AG04450 (cell line): ENCODE measurements at regions not wholly inside any gene's neighbourhood (a gene's known extent, or its start where the extent isn't known, plus 50 kb on each side); places are given as distances from the start of the nearest gene placed in this dataset.
"Not testable (repeated sequence)": the region's sequence is repeated elsewhere in the genome, so short reads cannot be mapped to it uniquely, and the experiment has no call there.

Source experiments
- CTCF ChIA-PET: fragments of 300-600, 350-600 bp; formaldehyde crosslinking; extraction: SDS; loops from one replicate; lab custom pipeline; 2022; ENCODE audit warnings: antibody characterized with exemption, inconsistent platforms; lab: Charles Lee
- POLR2A ChIA-PET: fragments of 350-600 bp; formaldehyde crosslinking; extraction: SDS; loops from one replicate; lab custom pipeline; 2021; ENCODE audit warnings: antibody characterized with exemption, inconsistent platforms; lab: Yijun Ruan, JAX
- DNase-seq: peaks from one replicate; pipeline ENCODE4 v3.0.0-alpha.2; 2011; ENCODE audit warnings: low read depth, low spot score
- H3K27ac ChIP-seq: one replicate; pipeline ENCODE4 v1.5.1; 2012; ENCODE audit warnings: low read depth, low read length, control low read depth
- H3K27me3 ChIP-seq: one replicate; pipeline ENCODE4 v1.6.0; 2012; ENCODE audit warnings: low read length; ENCODE audit not compliant: control insufficient read depth, insufficient read depth
- H3K4me3 ChIP-seq: 2 replicates; pipeline ENCODE4 v1.5.1; 2011; ENCODE audit warnings: mild to moderate bottlenecking, low read depth, low read length, control low read depth
- H3K9me3 ChIP-seq: 2 replicates; pipeline ENCODE4 v1.5.1; 2012; ENCODE audit warnings: low read length; ENCODE audit not compliant: control insufficient read depth, insufficient read depth
- CTCF ChIP-seq: IDR thresholded peaks from 2 replicates; pipeline ENCODE4 v1.5.1; 2011; ENCODE audit warnings: low read depth, low read length, control low read depth, inconsistent platforms

DNA sequence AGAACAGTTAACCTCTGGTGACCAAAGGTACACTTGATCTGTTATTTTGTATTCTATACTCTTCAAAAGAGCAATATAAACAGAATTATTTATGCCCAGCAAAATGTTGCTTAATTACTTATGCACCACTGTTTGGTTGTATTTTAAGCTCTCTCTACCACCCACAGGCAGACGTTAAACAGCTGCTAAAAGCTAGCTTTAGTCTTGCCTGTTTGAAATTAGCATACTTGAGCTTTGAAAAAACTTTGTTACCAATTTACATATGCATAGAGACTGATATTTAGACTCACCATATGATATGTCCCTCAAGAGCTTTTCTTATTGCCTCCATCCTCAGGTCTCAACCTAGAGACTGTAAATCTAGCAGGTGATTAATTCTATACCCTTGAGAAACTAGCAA, 426.9 kb downstream of the NR4A2 start:
- Histone ChIP-seq H3K9me3 (no peaks in the 10 kb centered on the region), H3K4me3 (no peak overlapping the region), H3K27ac (no peak overlapping the region), H3K27me3 (no peaks in the 10 kb centered on the region)
- TF ChIP-seq CTCF = no peak
- ChIA-PET POLR2A (no interaction called here), CTCF (no interaction called here)
- no peak for DNase-seq

GRCh38 chr2:155904720-155905119, 427.8 kb downstream of the NR4A2 start:
- no peak for DNase-seq
- H3K27ac ChIP-seq = no peak overlapping the region
- H3K27me3 ChIP-seq = no peaks in the 10 kb centered on the region
- no peaks in the 10 kb centered on the region for H3K9me3 ChIP-seq
- no peak for TF ChIP-seq CTCF
- no peak overlapping the region for H3K4me3 ChIP-seq
- ChIA-PET POLR2A (no interaction called here), CTCF (no interaction called here)

DNA sequence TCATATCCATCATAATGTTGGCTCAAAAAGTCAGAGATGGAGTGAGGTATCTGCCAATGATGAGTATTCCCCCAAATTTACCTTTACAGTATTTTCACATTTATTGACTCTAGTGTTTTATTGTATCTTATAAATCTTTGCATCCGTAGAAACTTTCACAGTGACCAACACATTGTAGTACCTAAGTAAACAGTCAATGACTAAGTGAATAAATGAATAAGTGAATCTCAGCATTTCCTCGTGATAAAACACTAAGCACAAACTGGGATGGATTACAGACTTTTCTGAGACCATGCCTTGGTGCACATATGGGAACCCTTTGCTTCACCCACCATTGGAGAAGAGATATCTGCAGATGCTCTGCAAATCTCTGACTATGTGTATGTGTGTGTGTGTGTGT, 429.9 kb downstream of the NR4A2 start:
- no peak for DNase-seq
- POLR2A ChIA-PET = no interaction called here
- Histone ChIP-seq H3K4me3 (no peak overlapping the region), H3K27me3 (no peaks in the 10 kb centered on the region), H3K9me3 (no peaks in the 10 kb centered on the region; the same call in 1 of the 2 replicates), H3K27ac (no peak overlapping the region)
- no peak for TF ChIP-seq CTCF
- CTCF ChIA-PET = no interaction called here

DNA sequence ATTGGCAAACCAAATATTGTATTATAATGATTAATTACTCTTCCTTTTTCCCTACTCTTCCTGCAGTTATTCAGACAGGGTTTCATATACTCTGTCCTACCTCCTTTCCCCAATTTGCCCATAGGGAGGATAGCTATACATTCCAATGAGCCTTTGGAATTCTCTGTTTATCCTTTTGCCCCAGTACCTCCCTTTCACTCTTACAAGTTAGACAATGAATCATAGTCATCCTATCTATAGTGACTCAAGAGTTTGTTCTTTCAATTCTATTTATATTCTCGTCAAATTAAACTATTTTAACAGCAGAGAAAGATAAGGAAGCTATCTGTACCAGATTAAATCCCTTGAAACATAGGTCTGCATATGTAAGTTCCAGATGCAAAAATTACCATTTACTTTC, 437.5 kb downstream of the NR4A2 start:
- peaks cover 2% of the 10 kb centered on the region; the same call in 1 of the 2 replicates for H3K9me3 ChIP-seq
- H3K4me3 ChIP-seq = no peak overlapping the region
- no peak for DNase-seq
- no peak for TF ChIP-seq CTCF
- CTCF ChIA-PET = no interaction called here
- H3K27me3 ChIP-seq = no peaks in the 10 kb centered on the region
- POLR2A ChIA-PET = no interaction called here
- H3K27ac ChIP-seq = no peak overlapping the region

- H3K4me3 ChIP-seq, POLR2A ChIA-PET, H3K27me3 ChIP-seq, H3K27ac ChIP-seq, CTCF ChIA-PET, H3K9me3 ChIP-seq, DNase-seq: not testable (repeated sequence)
These were observed 452.1 kb downstream of the NR4A2 start for GRCh38 chr2:155880382-155880781.

DNA sequence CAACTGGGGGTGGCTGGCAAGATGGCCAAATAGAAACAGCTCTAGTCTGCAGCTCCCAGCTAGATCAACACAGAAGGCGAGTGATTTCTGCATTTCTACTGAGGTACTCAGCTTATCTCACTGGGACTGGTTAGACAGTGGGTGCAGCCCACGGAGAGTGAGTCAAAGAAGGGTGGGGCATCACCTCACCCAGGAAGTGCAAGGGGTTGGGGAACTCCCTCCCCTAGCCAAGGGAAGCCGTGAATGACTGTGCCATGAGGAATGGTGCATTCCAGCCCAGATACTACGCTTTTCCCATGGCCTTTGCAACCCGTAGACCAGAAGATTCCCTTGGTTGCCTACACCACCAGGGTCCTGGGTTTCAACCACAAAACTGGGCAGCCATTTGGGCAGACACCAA, 452.6 kb downstream of the NR4A2 start:
- POLR2A ChIA-PET, H3K27me3 ChIP-seq, H3K27ac ChIP-seq, H3K9me3 ChIP-seq, H3K4me3 ChIP-seq, DNase-seq, CTCF ChIA-PET: not testable (repeated sequence)
